ENCODE measurements at regions not wholly inside any gene's neighbourhood (a gene's known extent, or its start where the extent isn't known, plus 50 kb on each side); places are given as distances from the start of the nearest gene placed in this dataset.
"Not testable (repeated sequence)": the region's sequence is repeated elsewhere in the genome, so short reads cannot be mapped to it uniquely, and the experiment has no call there.

DNA sequence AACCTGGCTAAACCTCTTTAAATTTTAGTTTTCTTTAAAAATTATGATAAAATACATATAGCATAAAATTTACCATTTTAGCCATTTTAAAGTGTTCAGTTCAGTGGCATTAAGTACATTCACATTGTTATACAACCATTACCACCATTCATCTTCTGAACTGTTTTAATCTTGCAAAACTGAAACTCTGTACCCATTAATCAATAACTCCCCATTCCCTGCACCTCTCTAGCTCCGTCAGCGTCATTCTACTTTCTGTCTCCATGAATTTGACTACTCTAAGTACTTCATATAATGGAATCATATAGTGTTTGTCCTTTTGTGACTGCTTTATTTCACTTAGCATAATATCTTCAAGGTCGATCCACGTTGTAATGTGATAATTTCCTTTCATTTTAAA lies 75.8 kb upstream of the DDHD1 start:
- ChIA-PET POLR2A (interaction anchor here (1.1 kb wide), 1 partner anchor 11 kb away, joined by 4 read pairs; no protein-coding TSS in a partner anchor), CTCF (no interaction called here)
- DNase-seq (ENCODE audit: extremely low spot score), result no peak
- TF ChIP-seq ELF4 (IDR thresholded peaks at IDR 0.05) (no peak), SP1 (IDR thresholded peaks at IDR 0.05) (no peak), FOXM1 (IDR thresholded peaks at IDR 0.05; ENCODE audit: borderline replicate concordance) (no peak), SUZ12 (IDR thresholded peaks at IDR 0.05) (no peak)
- TF ChIP-seq, protein P1, sequence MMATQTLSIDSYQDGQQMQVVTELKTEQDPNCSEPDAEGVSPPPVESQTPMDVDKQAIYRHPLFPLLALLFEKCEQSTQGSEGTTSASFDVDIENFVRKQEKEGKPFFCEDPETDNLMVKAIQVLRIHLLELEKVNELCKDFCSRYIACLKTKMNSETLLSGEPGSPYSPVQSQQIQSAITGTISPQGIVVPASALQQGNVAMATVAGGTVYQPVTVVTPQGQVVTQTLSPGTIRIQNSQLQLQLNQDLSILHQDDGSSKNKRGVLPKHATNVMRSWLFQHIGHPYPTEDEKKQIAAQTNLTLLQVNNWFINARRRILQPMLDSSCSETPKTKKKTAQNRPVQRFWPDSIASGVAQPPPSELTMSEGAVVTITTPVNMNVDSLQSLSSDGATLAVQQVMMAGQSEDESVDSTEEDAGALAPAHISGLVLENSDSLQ (IDR thresholded peaks at IDR 0.05), result no peak

DNA sequence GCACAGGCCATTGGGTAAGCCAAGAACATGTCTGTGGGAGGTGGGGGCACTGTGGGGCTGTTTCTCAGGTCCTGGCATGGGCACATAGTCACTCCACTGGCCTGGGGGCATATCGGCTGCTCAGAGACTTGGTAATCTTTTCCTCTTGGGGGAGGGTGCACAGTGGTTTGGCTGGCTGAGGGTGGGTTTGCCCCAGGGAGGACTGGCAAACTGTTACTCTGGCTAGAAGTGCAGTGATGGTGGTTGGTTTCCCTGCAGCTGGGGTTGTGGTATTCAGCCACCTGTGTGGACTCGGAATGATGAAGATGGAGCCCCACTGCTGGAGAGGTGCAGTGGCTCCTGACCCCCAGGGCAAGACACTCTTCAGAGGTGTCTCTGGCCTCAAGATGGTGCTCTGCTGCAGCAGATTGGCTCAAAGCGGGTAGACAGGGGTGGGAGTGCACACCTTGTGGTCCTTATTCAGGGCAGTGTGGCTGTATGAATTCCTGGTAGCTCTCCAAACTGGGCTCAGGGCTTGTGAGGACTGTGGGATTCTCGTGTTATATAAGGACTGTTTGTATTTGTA lies 74.1 kb upstream of the DDHD1 start:
- no peak for DNase-seq (ENCODE audit: extremely low spot score)
- ChIA-PET POLR2A (no interaction called here), CTCF (no interaction called here)
- TF ChIP-seq NFRKB (IDR thresholded peaks at IDR 0.05) (no peak), HDGF (IDR thresholded peaks at IDR 0.05; ENCODE audit: borderline replicate concordance) (no peak), ELF4 (IDR thresholded peaks at IDR 0.05) (no peak), ZNF384 (IDR thresholded peaks at IDR 0.05) (no peak), ARNT (IDR thresholded peaks at IDR 0.05) (no peak), BHLHE40 (IDR thresholded peaks at IDR 0.05; ENCODE audit: borderline replicate concordance) (no peak), CTBP1 (IDR thresholded peaks at IDR 0.05; ENCODE audit: borderline replicate concordance) (no peak), TARDBP (IDR thresholded peaks at IDR 0.05) (no peak), FOXA1 (IDR thresholded peaks at IDR 0.05) (no peak), L3MBTL2 (conservative IDR thresholded peaks at IDR 0.05) (no peak), FOXK2 (IDR thresholded peaks at IDR 0.05) (no peak), SUZ12 (IDR thresholded peaks at IDR 0.05) (no peak), SP1 (IDR thresholded peaks at IDR 0.05) (no peak), LEF1 (IDR thresholded peaks at IDR 0.05; ENCODE audit: borderline replicate concordance) (no peak)
- TF ChIP-seq, protein P1 (IDR thresholded peaks at IDR 0.05), result no peak

DNA sequence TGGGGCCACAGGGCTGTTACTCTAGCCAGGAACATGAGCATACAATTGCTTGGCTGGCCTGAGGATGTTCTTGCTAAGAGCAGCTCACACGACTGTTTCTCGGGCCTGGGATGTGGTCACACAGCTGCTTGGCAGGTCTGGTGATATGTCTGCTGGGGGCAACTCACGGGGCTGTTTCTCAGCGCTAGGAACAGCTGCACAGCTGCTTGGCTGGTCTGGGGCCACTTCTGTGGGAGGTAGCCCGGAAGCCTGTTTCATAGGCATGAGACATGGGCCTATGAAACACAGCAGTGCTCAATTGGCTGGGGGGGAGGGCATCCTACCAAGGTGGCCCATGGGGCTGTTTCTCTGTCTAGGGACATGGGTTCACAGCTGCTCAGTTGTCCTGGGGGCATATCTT lies 73.4 kb upstream of the DDHD1 start:
- ChIA-PET CTCF (no interaction called here), POLR2A (no interaction called here)
- TF ChIP-seq FOXK2 (IDR thresholded peaks at IDR 0.05) (no peak), ZNF384 (IDR thresholded peaks at IDR 0.05) (no peak), BHLHE40 (IDR thresholded peaks at IDR 0.05; ENCODE audit: borderline replicate concordance) (no peak), L3MBTL2 (conservative IDR thresholded peaks at IDR 0.05) (no peak)
- no peak for DNase-seq (ENCODE audit: extremely low spot score)

DNA sequence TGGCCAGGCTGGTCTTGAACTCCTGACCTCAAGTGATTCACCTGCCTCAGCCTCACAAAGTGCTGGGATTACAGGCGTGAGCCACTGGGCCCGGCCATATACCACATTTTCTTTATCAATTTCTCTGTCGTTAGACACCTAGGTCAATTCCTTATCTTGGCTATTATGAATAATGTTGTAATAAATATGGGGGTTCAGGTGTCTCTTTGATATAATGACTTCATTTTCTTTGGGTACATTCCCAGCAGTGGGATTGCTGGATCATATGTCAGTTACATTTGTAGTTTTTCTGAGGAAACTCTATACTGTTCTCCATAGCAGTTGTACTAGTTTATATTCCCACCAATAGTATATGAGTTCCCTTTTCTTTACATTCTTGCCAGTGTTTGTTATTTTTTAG lies 67.8 kb upstream of the DDHD1 start:
- DNase-seq (ENCODE audit: extremely low spot score), result no peak
- POLR2A ChIA-PET, result no interaction called here
- CTCF ChIA-PET, result no interaction called here
- no peak for TF ChIP-seq ELF4 (IDR thresholded peaks at IDR 0.05)
- TF ChIP-seq SUZ12 (IDR thresholded peaks at IDR 0.05), result no peak
- no peak for TF ChIP-seq FOXA1 (IDR thresholded peaks at IDR 0.05)
- TF ChIP-seq TARDBP (IDR thresholded peaks at IDR 0.05), result no peak
- TF ChIP-seq, protein P1 (IDR thresholded peaks at IDR 0.05), result no peak
- no peak for TF ChIP-seq FOXK2 (IDR thresholded peaks at IDR 0.05)
- no peak for TF ChIP-seq ARNT (IDR thresholded peaks at IDR 0.05)
- TF ChIP-seq CTBP1 (IDR thresholded peaks at IDR 0.05; ENCODE audit: borderline replicate concordance), result no peak
- TF ChIP-seq L3MBTL2 (conservative IDR thresholded peaks at IDR 0.05), result no peak
- no peak for TF ChIP-seq BHLHE40 (IDR thresholded peaks at IDR 0.05; ENCODE audit: borderline replicate concordance)
- no peak for TF ChIP-seq HDGF (IDR thresholded peaks at IDR 0.05; ENCODE audit: borderline replicate concordance)

DNA sequence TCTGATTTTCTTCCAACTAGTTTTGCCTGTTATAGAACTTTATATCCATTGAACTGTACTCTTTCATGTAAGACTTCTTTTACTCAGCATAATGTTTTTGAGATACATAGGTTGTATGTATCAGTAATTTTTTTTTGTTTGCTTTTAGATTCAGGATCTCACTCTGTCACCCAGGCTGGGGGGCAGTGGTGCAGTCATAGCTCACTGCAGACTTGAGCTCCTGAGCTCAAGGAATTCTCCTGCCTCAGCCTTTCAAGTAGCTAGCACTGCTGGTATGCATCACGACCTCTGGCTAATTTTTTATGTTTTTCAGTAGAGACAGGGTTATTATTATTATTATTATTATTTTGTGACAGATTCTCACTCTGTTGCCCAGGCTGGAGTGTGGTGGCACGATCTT lies 65.0 kb upstream of the DDHD1 start:
- POLR2A ChIA-PET, result interaction anchor here (1.2 to 1.5 kb wide), 4 partner anchors 11 to 68 kb away, joined by 3 to 4 read pairs (median 4); partner anchors contain the start of gene DDHD1
- CTCF ChIA-PET, result interaction anchor here (0.6 to 1.3 kb wide), 7 partner anchors 15 to 1015 kb away, joined by 3 to 5 read pairs (median 3); no protein-coding TSS in a partner anchor
- TF ChIP-seq, protein P1 (IDR thresholded peaks at IDR 0.05), result no peak
- TF ChIP-seq HDGF (IDR thresholded peaks at IDR 0.05; ENCODE audit: borderline replicate concordance) (no peak), ARNT (IDR thresholded peaks at IDR 0.05) (no peak), FOXM1 (IDR thresholded peaks at IDR 0.05; ENCODE audit: borderline replicate concordance) (no peak), L3MBTL2 (conservative IDR thresholded peaks at IDR 0.05) (no peak), SUZ12 (IDR thresholded peaks at IDR 0.05) (no peak), FOXK2 (IDR thresholded peaks at IDR 0.05) (no peak), SP1 (IDR thresholded peaks at IDR 0.05) (no peak)
- DNase-seq (ENCODE audit: extremely low spot score), result no peak

DNA sequence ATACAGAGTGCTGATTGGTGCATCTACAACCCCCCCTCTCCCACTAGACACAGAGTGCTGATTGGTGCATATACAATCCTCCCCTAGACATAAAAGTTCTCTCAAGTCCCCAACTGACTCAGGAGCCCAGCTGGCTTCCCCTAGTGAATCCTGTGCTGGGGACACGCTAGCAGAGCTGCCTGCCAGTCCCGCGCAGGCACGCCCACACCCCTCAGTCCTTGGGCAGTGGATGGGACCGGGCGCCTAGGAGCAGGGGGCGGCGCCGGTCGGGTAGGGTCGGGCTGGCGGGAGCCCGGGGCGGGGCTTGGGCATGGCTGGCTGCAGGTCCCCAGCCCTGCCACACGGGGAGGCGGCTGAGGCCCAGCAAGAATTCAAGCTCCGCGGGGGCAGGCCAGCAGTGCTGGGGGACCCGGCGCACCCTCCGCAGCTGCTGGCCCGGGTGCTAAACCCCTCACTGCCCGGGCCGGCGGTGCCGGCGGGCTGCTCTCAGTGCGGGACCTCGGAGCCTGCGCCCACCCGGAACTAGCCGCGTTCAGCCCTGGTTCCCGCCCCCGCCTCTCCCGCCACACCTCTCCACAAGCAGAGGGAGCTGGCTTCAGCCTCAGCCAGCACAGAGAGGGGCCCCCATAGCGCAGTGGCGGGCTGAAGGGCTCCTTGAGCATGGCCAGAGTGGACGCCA lies 64.3 kb upstream of the DDHD1 start:
- DNase-seq (ENCODE audit: extremely low spot score), result peak; percentile 76
- ChIA-PET CTCF (interaction anchor here (0.6 to 1.4 kb wide), 9 partner anchors 14 to 1015 kb away, joined by 3 to 5 read pairs (median 3); no protein-coding TSS in a partner anchor), POLR2A (interaction anchor here (0.7 to 1.5 kb wide), 6 partner anchors 12 to 67 kb away, joined by 3 to 4 read pairs (median 4); partner anchors contain the start of gene DDHD1)
- TF ChIP-seq ELF4 (IDR thresholded peaks at IDR 0.05), result peak; percentile 44; the same call in 1 of the 2 replicates
- TF ChIP-seq, protein P1 (IDR thresholded peaks at IDR 0.05), result no peak

DNA sequence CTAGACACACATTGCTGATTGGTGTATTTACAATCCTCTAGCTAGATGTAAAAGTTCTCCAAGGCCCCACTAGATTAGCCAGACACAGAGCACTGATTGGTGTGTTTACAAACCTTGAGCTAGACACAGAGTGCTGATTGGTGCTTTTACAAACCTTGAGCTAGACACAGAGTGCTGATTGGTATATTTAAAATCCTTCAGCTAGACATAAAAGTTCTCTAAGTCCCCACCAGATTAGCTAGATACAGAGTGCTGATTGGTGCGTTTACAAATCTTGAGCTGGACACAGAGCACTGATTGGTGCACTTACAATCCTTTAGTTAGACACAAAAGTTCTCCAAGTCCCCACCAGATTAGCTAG lies 63.8 kb upstream of the DDHD1 start:
- POLR2A ChIA-PET, result interaction anchor here (0.7 to 1.4 kb wide), 4 partner anchors 13 to 65 kb away, joined by 3 to 4 read pairs (median 4); partner anchors contain the start of gene DDHD1
- not testable (repeated sequence) for DNase-seq (ENCODE audit: extremely low spot score)
- CTCF ChIA-PET, result interaction anchor here (1.0 to 1.4 kb wide), 2 partner anchors 79 to 286 kb away, joined by 3 to 4 read pairs; no protein-coding TSS in a partner anchor

DNA sequence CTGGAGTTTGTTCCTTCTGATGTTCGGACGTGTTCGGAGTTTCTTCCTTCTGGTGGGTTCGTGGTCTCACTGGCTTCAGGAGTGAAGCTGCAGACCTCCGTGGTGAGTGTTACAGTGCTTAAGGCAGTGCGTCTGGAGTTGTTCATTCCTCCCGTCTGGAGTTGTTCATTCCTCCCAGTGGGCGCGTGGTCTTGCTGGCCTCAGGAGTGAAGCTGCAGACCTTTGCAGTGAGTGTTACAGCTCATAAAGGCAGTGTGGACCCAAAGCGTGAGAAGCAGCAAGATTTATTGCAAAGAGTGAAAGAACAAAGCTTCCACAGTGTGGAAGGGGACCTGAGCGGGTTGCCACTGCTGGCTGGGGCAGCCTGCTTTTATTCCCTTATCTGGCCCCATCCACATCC lies 63.4 kb upstream of the DDHD1 start:
- POLR2A ChIA-PET, result interaction anchor here (0.7 to 1.4 kb wide), 3 partner anchors 45 to 65 kb away, joined by 3 to 4 read pairs (median 3); partner anchors contain the start of gene DDHD1
- CTCF ChIA-PET, result interaction anchor here (1.0 to 1.4 kb wide), 2 partner anchors 80 to 285 kb away, joined by 3 to 4 read pairs; no protein-coding TSS in a partner anchor
- DNase-seq (ENCODE audit: extremely low spot score), result not testable (repeated sequence)

Data from HEK293T (cell line).